ENCODE measurements at regions not wholly inside any gene's neighbourhood (a gene's known extent, or its start where the extent isn't known, plus 50 kb on each side); places are given as distances from the start of the nearest gene placed in this dataset.

DNA sequence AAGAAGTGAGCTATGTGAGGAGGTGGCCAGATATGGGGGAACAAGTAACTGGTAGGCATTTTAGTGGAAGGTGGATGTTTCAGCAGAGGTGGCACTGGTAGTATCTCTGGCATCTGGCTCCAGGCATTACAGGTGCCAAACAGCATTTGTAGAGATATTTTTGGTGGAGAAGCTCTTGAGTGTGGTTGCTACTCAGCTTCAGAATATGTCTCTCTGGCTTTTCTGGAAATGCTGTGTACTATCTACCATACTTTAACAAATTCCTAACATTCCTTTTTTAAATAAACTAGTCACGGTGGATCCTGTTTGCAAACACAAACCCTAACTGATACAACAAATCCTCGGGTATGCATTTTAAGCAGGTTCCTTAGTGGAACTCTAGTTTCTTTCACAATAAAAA lies 128.0 kb downstream of the BARX2 start:
- no peaks in the 10 kb centered on the region for H3K9me3 ChIP-seq (ENCODE audit: insufficient read depth, low read length)
- no peaks in the 10 kb centered on the region for H3K79me2 ChIP-seq (ENCODE audit: insufficient read depth, low read length)
- H3K4me3 ChIP-seq (ENCODE audit: insufficient read depth, low read length, poor library complexity, severe bottlenecking) = no peak overlapping the region
- H3K4me2 ChIP-seq (ENCODE audit: low read depth, low read length, poor library complexity, severe bottlenecking) = no peak overlapping the region
- H2AFZ ChIP-seq (ENCODE audit: low read depth, low read length, severe bottlenecking) = no peak overlapping the region
- H3K27ac ChIP-seq (ENCODE audit: low read depth, low read length) = no peak overlapping the region
- no peaks in the 10 kb centered on the region for H3K9me2 ChIP-seq (replicated peaks; ENCODE audit: insufficient read depth, low read length)
- H3K27me3 ChIP-seq (ENCODE audit: low read length) = no peaks in the 10 kb centered on the region
- no peak for TF ChIP-seq EZH2phosphoT487 (conservative IDR thresholded peaks at IDR 0.05; ENCODE audit: low read length)
- no peak for TF ChIP-seq CTCF (IDR thresholded peaks at IDR 0.05; ENCODE audit: insufficient read depth, low read length, poor library complexity, severe bottlenecking)
- H3K9ac ChIP-seq (ENCODE audit: low read length) = no peak overlapping the region
- H3F3A ChIP-seq (ENCODE audit: insufficient read depth) = no peaks in the 10 kb centered on the region
- no peaks in the 10 kb centered on the region for H4K20me1 ChIP-seq (ENCODE audit: low read depth, low read length)
- no peaks in the 10 kb centered on the region for H3K36me3 ChIP-seq (ENCODE audit: low read length)

DNA sequence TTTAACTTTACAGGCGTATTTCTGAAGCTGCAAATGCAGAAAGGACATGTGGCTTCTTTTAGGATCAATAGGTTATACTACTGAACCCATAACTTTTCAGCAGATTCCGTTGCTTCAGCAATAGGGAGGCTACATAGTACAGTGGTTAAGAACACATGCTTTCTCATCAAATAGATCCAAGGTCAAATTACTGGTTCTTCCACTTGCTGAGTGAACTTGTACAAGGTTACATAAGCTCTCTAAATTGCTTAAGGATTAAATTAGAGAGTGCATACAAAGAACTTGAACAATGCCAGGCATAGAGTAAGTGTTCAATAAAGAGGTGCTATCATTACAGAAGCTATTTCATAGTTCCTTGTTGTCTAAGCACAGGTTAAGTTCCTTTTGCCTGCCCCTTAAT lies 129.6 kb downstream of the BARX2 start:
- no peaks in the 10 kb centered on the region for H3K79me2 ChIP-seq (ENCODE audit: insufficient read depth, low read length)

DNA sequence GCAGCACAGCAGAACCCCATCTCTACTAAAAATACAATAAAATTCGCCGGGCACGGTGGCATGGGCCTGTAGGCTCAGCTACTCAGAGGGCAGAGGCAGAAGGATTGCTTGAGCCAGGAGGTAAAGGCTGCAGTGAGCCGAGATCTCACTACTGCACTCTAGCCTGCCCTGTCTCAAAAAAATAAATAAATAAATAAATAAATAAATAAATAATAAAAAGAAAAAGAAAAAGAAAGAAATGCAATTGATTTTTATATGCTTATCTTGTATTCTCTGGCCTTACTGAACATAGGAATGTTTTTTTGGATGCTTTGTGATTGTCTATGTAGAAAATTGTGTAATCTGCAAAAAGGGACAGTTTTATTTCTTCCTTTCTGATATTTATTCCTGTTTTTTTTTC lies 132.5 kb downstream of the BARX2 start:
- no peak overlapping the region for H3K4me3 ChIP-seq (ENCODE audit: insufficient read depth, low read length, poor library complexity, severe bottlenecking)
- no peak overlapping the region for H3K9ac ChIP-seq (ENCODE audit: low read length)
- H3K27me3 ChIP-seq (ENCODE audit: low read length) = no peaks in the 10 kb centered on the region
- no peaks in the 10 kb centered on the region for H4K20me1 ChIP-seq (ENCODE audit: low read depth, low read length)
- TF ChIP-seq CTCF (IDR thresholded peaks at IDR 0.05; ENCODE audit: insufficient read depth, low read length, poor library complexity, severe bottlenecking) (no peak), EZH2phosphoT487 (conservative IDR thresholded peaks at IDR 0.05; ENCODE audit: low read length) (no peak)
- H3K79me2 ChIP-seq (ENCODE audit: insufficient read depth, low read length) = no peaks in the 10 kb centered on the region
- H3F3A ChIP-seq (ENCODE audit: insufficient read depth) = no peaks in the 10 kb centered on the region
- no peaks in the 10 kb centered on the region for H3K9me3 ChIP-seq (ENCODE audit: insufficient read depth, low read length)
- no peaks in the 10 kb centered on the region for H3K9me2 ChIP-seq (replicated peaks; ENCODE audit: insufficient read depth, low read length)
- no peaks in the 10 kb centered on the region for H3K36me3 ChIP-seq (ENCODE audit: low read length)
- no peak overlapping the region for H3K4me2 ChIP-seq (ENCODE audit: low read depth, low read length, poor library complexity, severe bottlenecking)
- H3K27ac ChIP-seq (ENCODE audit: low read depth, low read length) = no peak overlapping the region
- H2AFZ ChIP-seq (ENCODE audit: low read depth, low read length, severe bottlenecking) = no peak overlapping the region

More for the DNA sequence above, 129.6 kb downstream of the BARX2 start:
- Histone ChIP-seq H2AFZ (ENCODE audit: low read depth, low read length, severe bottlenecking) (no peak overlapping the region), H3K9me2 (replicated peaks; ENCODE audit: insufficient read depth, low read length) (no peaks in the 10 kb centered on the region), H3K4me3 (ENCODE audit: insufficient read depth, low read length, poor library complexity, severe bottlenecking) (no peak overlapping the region), H3K9me3 (ENCODE audit: insufficient read depth, low read length) (no peaks in the 10 kb centered on the region), H3K9ac (ENCODE audit: low read length) (no peak overlapping the region), H3F3A (ENCODE audit: insufficient read depth) (no peaks in the 10 kb centered on the region), H3K4me2 (ENCODE audit: low read depth, low read length, poor library complexity, severe bottlenecking) (no peak overlapping the region), H4K20me1 (ENCODE audit: low read depth, low read length) (no peaks in the 10 kb centered on the region), H3K36me3 (ENCODE audit: low read length) (no peaks in the 10 kb centered on the region), H3K27me3 (ENCODE audit: low read length) (no peaks in the 10 kb centered on the region), H3K27ac (ENCODE audit: low read depth, low read length) (no peak overlapping the region)
- TF ChIP-seq CTCF (IDR thresholded peaks at IDR 0.05; ENCODE audit: insufficient read depth, low read length, poor library complexity, severe bottlenecking) (no peak), EZH2phosphoT487 (conservative IDR thresholded peaks at IDR 0.05; ENCODE audit: low read length) (no peak)

Data from SU-DHL-6 (cell line).